ENCODE measurements at regions not wholly inside any gene's neighbourhood (a gene's known extent, or its start where the extent isn't known, plus 50 kb on each side); places are given as distances from the start of the nearest gene placed in this dataset.

DNA sequence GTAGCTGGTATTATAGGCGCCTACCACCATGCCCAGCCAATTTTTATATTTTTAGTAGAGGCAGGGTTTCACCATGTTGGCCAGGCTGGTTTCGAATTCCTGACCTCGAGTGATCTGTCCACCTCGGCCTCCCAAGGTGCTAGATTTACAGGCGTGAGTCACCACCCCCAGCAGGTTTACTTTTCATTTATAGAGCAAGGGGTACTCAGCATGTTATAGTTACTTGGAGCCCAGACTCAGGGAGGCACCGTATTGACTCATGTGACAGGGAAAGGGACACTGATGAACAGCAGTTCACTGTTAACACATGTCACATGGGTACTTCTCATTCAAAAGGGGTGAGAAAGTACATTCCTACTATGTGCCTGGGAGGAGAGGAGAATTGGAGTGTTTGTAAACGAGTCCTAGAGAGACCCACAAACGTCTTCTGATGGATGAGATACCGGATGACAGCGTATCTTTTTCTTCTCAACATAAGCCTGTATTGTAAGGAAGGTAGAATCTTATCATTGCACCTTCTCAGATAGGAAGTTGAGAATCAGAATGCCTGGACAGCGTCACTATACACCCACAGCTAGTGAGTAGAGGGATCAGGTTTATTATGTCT, 510.0 kb downstream of the USP25 start:
- in situ Hi-C loops (cut with HindIII; ENCODE audit: low pct_ligation_motif_present, low sequenced_read_pairs) = no loop called here
- TF ChIP-seq, protein P1, sequence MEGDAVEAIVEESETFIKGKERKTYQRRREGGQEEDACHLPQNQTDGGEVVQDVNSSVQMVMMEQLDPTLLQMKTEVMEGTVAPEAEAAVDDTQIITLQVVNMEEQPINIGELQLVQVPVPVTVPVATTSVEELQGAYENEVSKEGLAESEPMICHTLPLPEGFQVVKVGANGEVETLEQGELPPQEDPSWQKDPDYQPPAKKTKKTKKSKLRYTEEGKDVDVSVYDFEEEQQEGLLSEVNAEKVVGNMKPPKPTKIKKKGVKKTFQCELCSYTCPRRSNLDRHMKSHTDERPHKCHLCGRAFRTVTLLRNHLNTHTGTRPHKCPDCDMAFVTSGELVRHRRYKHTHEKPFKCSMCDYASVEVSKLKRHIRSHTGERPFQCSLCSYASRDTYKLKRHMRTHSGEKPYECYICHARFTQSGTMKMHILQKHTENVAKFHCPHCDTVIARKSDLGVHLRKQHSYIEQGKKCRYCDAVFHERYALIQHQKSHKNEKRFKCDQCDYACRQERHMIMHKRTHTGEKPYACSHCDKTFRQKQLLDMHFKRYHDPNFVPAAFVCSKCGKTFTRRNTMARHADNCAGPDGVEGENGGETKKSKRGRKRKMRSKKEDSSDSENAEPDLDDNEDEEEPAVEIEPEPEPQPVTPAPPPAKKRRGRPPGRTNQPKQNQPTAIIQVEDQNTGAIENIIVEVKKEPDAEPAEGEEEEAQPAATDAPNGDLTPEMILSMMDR (IDR thresholded peaks at IDR 0.05; ENCODE audit: low read depth, low read length, missing control alignments) = no peak
- Histone ChIP-seq H3K4me3 (ENCODE audit: low read depth, low read length) (no peak overlapping the region), H3K27ac (no peak overlapping the region), H3K36me3 (replicated peaks) (no peaks in the 10 kb centered on the region), H3K27me3 (replicated peaks) (no peaks in the 10 kb centered on the region)
- DNase-seq = no peak

- no peaks in the 10 kb centered on the region for H3K36me3 ChIP-seq (replicated peaks)
- H3K27ac ChIP-seq = no peak overlapping the region
- H3K27me3 ChIP-seq (replicated peaks) = no peaks in the 10 kb centered on the region
- no peak for DNase-seq
- H3K4me3 ChIP-seq (ENCODE audit: low read depth, low read length) = no peak overlapping the region
- in situ Hi-C loops (cut with HindIII; ENCODE audit: low pct_ligation_motif_present, low sequenced_read_pairs) = no loop called here
- TF ChIP-seq, protein P1 (IDR thresholded peaks at IDR 0.05; ENCODE audit: low read depth, low read length, missing control alignments) = no peak
Measured at GRCh38 chr21:16241016-16241415, 511.2 kb downstream of the USP25 start.

GRCh38 chr21:16241479-16241963, 511.7 kb downstream of the USP25 start:
- Histone ChIP-seq H3K36me3 (replicated peaks) (no peaks in the 10 kb centered on the region), H3K27me3 (replicated peaks) (no peaks in the 10 kb centered on the region), H3K27ac (no peak overlapping the region), H3K4me3 (ENCODE audit: low read depth, low read length) (no peak overlapping the region)
- in situ Hi-C loops (cut with HindIII; ENCODE audit: low pct_ligation_motif_present, low sequenced_read_pairs) = no loop called here
- TF ChIP-seq, protein P1 (IDR thresholded peaks at IDR 0.05; ENCODE audit: low read depth, low read length, missing control alignments) = no peak
- no peak for DNase-seq

GRCh38 chr21:16243396-16243795, 513.6 kb downstream of the USP25 start:
- Histone ChIP-seq H3K27ac (no peak overlapping the region), H3K36me3 (replicated peaks) (no peaks in the 10 kb centered on the region), H3K27me3 (replicated peaks) (no peaks in the 10 kb centered on the region), H3K4me3 (ENCODE audit: low read depth, low read length) (no peak overlapping the region)
- in situ Hi-C loops (cut with HindIII; ENCODE audit: low pct_ligation_motif_present, low sequenced_read_pairs) = no loop called here
- TF ChIP-seq, protein P1 (IDR thresholded peaks at IDR 0.05; ENCODE audit: low read depth, low read length, missing control alignments) = no peak
- no peak for DNase-seq

DNA sequence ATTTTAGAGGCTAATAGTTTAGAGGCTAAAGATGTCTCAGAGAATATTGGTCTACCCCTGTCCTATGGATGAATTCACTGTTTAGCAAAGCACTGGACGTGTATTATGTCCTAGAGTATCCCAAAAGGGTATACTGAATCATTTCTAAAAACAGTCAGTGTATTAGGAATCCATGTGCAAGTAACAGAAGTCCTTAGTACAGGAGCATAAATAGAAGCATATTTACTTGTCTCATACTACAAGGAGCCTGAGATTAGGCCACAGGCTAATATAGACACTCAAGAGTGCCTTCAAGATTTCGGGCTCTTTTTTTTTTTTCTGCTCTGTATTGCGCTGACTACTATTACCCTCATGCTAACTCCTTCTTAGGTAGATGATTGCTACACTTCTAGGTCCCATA, 518.9 kb downstream of the USP25 start:
- DNase-seq = no peak
- no peak overlapping the region for H3K27ac ChIP-seq
- in situ Hi-C loops (cut with HindIII; ENCODE audit: low pct_ligation_motif_present, low sequenced_read_pairs) = no loop called here
- TF ChIP-seq, protein P1 (IDR thresholded peaks at IDR 0.05; ENCODE audit: low read depth, low read length, missing control alignments) = no peak
- no peaks in the 10 kb centered on the region for H3K36me3 ChIP-seq (replicated peaks)
- H3K27me3 ChIP-seq (replicated peaks) = no peaks in the 10 kb centered on the region
- no peak overlapping the region for H3K4me3 ChIP-seq (ENCODE audit: low read depth, low read length)

GRCh38 chr21:16250273-16250672, 520.5 kb downstream of the USP25 start:
- in situ Hi-C loops (cut with HindIII; ENCODE audit: low pct_ligation_motif_present, low sequenced_read_pairs) = no loop called here
- no peak for DNase-seq
- no peaks in the 10 kb centered on the region for H3K36me3 ChIP-seq (replicated peaks)
- no peak overlapping the region for H3K4me3 ChIP-seq (ENCODE audit: low read depth, low read length)
- no peak overlapping the region for H3K27ac ChIP-seq
- no peaks in the 10 kb centered on the region for H3K27me3 ChIP-seq (replicated peaks)
- TF ChIP-seq, protein P1 (IDR thresholded peaks at IDR 0.05; ENCODE audit: low read depth, low read length, missing control alignments) = no peak
